ENCODE measurements at regions not wholly inside any gene's neighbourhood (a gene's known extent, or its start where the extent isn't known, plus 50 kb on each side); places are given as distances from the start of the nearest gene placed in this dataset.
A peak's percentile ranks its signal among the peaks of the same experiment; 100 is the strongest.
"Not testable (repeated sequence)": the region's sequence is repeated elsewhere in the genome, so short reads cannot be mapped to it uniquely, and the experiment has no call there.

DNA sequence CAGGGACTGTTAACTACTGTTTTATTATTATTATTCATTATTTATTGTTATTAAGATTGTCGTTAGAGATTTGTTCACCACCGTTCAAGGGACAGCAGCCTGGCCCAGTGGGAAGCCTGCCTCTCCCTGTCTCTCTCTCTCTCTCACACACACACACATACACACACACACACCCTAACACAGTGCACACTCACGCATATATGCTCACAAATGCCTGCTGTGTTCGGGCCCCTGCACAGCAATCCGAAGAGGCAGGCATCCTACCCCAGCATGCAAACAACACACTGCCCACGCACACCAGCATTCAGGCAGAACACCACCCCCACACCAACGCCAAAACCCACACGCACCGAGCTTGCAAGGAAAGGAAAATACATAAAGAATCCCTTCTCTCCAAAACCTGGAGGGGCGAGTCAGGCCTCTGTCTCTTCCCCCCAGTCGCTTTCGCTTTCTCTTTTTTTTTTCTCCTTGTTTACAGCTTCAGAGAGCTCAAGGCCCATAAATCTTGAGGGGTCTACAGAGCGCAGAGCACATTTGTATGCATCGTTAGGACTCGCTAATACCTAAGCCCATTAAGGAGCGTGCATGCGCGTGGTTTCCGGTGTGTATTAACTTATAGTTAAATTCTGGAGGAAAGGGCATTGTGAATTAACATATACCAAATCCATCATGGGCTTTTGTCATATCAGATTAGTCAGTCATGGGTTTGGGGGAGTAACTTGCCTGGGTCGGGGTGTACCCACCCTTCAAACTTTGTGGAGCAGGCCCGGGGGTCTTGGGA, 464.6 kb upstream of the ZNG1F start:
- H3K27ac ChIP-seq (ENCODE audit: insufficient read depth in 1 of 2, low read depth in 1 of 2, low read length in 2 of 2, poor library complexity in 1 of 2, severe bottlenecking in 2 of 2); CTCF ChIA-PET; POLR2A ChIA-PET; H3K36me3 ChIP-seq (ENCODE audit: control insufficient read depth in 4 of 4, insufficient read depth in 4 of 4, low read length in 3 of 4); H3K9me3 ChIP-seq (ENCODE audit: control extremely low read depth in 1 of 5, control insufficient read depth in 4 of 5, insufficient read depth in 2 of 5, low read depth in 1 of 5, low read length in 4 of 5); H3K4me1 ChIP-seq (ENCODE audit: control extremely low read depth in 1 of 4, control insufficient read depth in 4 of 4, insufficient read depth in 4 of 4, low read length in 3 of 4); H3K27me3 ChIP-seq (replicated peaks in 2 of 5; ENCODE audit: control insufficient read depth in 4 of 5, insufficient read depth in 5 of 5, low read length in 4 of 5): not testable (repeated sequence)
- H3K4me3 ChIP-seq (ENCODE audit: control insufficient read depth in 1 of 7, extremely low read depth in 1 of 7, insufficient read depth in 4 of 7, low read depth in 2 of 7, low read length in 6 of 7), result peak overlapping the region in 1 of 7 experiments; percentile 62
- WGBS (ENCODE audit: insufficient coverage), result no CpG with 5 or more reads among the region's 21 CpGs
- peak in 1 of 3 donors; percentile 5 for DNase-seq

DNA sequence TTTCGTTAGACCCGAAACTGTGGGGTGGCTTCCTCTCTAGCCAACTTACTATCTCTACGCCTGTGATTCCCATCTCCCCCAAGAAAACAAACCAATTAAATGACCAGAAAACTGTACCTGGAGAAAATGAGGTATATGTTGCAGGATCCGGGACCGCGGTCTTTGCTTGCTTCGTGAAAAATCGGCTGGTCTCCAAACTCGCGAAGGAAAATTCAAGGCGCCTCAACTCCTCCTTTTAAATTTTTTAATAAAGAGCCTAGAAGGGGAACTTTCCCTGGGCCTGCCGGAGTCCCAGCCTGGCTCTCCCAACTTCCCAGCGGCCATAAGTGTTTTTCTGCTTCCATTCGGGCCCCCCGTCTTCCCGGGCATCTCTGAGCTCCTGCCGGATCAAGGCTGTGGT, 463.7 kb upstream of the ZNG1F start:
- no CpG with 5 or more reads among the region's 17 CpGs for WGBS (ENCODE audit: insufficient coverage)
- H3K4me1 ChIP-seq (ENCODE audit: control extremely low read depth in 1 of 4, control insufficient read depth in 4 of 4, insufficient read depth in 4 of 4, low read length in 3 of 4); POLR2A ChIA-PET; CTCF ChIA-PET; H3K27ac ChIP-seq (ENCODE audit: insufficient read depth in 1 of 2, low read depth in 1 of 2, low read length in 2 of 2, poor library complexity in 1 of 2, severe bottlenecking in 2 of 2); DNase-seq; H3K9me3 ChIP-seq (ENCODE audit: control extremely low read depth in 1 of 5, control insufficient read depth in 4 of 5, insufficient read depth in 2 of 5, low read depth in 1 of 5, low read length in 4 of 5); H3K4me3 ChIP-seq (ENCODE audit: control insufficient read depth in 1 of 7, extremely low read depth in 1 of 7, insufficient read depth in 4 of 7, low read depth in 2 of 7, low read length in 6 of 7); H3K27me3 ChIP-seq (replicated peaks in 2 of 5; ENCODE audit: control insufficient read depth in 4 of 5, insufficient read depth in 5 of 5, low read length in 4 of 5); H3K36me3 ChIP-seq (ENCODE audit: control insufficient read depth in 4 of 4, insufficient read depth in 4 of 4, low read length in 3 of 4): not testable (repeated sequence)

DNA sequence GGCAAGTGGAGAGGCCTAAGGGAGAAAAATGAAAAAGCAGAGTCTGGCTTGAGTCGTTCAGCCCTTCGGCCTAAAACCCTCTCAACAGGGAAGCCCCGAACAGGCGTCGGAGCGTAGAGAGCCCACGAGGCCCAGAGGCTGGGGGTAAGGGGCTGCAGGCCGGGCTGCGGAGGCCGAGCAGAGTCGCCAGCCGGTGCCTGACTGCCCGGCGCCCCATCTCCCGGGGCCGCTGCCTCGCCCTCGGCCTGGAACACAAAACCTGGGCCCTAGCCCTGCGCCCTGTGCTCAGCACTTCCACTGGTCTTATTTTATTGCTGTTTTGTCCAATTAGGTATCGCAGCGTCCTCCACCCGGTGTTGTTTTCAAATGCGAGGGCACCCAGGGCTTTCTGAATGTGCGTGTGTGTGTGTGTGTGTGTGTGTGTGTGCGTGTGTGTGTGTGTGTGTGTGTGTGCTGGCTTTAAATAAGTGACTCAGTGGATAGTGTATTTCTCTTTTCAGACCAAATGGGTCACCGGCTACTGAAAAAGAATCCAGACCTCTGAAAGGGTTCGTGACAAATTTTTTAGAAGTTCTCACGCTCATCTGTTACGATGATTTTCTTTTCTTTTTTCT, 463.1 kb upstream of the ZNG1F start:
- H3K36me3 ChIP-seq (ENCODE audit: control insufficient read depth in 4 of 4, insufficient read depth in 4 of 4, low read length in 3 of 4); H3K9me3 ChIP-seq (ENCODE audit: control extremely low read depth in 1 of 5, control insufficient read depth in 4 of 5, insufficient read depth in 2 of 5, low read depth in 1 of 5, low read length in 4 of 5); CTCF ChIA-PET; H3K27ac ChIP-seq (ENCODE audit: insufficient read depth in 1 of 2, low read depth in 1 of 2, low read length in 2 of 2, poor library complexity in 1 of 2, severe bottlenecking in 2 of 2); POLR2A ChIA-PET; DNase-seq; H3K4me3 ChIP-seq (ENCODE audit: control insufficient read depth in 1 of 7, extremely low read depth in 1 of 7, insufficient read depth in 4 of 7, low read depth in 2 of 7, low read length in 6 of 7); H3K27me3 ChIP-seq (replicated peaks in 2 of 5; ENCODE audit: control insufficient read depth in 4 of 5, insufficient read depth in 5 of 5, low read length in 4 of 5); H3K4me1 ChIP-seq (ENCODE audit: control extremely low read depth in 1 of 4, control insufficient read depth in 4 of 4, insufficient read depth in 4 of 4, low read length in 3 of 4): not testable (repeated sequence)
- WGBS (ENCODE audit: insufficient coverage), result no CpG with 5 or more reads among the region's 29 CpGs

DNA sequence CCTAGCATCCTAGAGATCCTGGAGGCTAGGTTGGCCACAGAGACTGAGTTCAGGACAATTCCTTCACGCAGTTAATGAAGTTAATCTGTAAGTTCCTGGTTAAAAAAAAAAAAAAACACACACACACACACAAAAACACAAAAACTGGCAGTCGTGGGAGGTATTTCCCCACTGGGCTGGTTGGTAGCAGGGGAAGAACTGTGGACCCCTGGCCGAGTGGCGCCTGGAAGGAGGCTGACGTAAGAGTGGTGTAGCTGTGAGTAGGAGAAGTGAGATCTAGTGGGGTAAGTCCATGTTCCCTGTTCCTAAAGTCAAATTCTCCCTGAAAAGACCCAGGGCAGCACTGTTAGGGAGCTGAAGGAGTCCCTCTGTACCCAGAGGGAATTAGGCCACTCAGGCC, 461.0 kb upstream of the ZNG1F start:
- H3K36me3 ChIP-seq (ENCODE audit: control insufficient read depth in 4 of 4, insufficient read depth in 4 of 4, low read length in 3 of 4); CTCF ChIA-PET; DNase-seq; H3K4me3 ChIP-seq (ENCODE audit: control insufficient read depth in 1 of 7, extremely low read depth in 1 of 7, insufficient read depth in 4 of 7, low read depth in 2 of 7, low read length in 6 of 7); H3K9me3 ChIP-seq (ENCODE audit: control extremely low read depth in 1 of 5, control insufficient read depth in 4 of 5, insufficient read depth in 2 of 5, low read depth in 1 of 5, low read length in 4 of 5); H3K27me3 ChIP-seq (replicated peaks in 2 of 5; ENCODE audit: control insufficient read depth in 4 of 5, insufficient read depth in 5 of 5, low read length in 4 of 5); H3K27ac ChIP-seq (ENCODE audit: insufficient read depth in 1 of 2, low read depth in 1 of 2, low read length in 2 of 2, poor library complexity in 1 of 2, severe bottlenecking in 2 of 2); POLR2A ChIA-PET; H3K4me1 ChIP-seq (ENCODE audit: control extremely low read depth in 1 of 4, control insufficient read depth in 4 of 4, insufficient read depth in 4 of 4, low read length in 3 of 4): not testable (repeated sequence)
- no CpG with 5 or more reads among the region's 5 CpGs for WGBS (ENCODE audit: insufficient coverage)

DNA sequence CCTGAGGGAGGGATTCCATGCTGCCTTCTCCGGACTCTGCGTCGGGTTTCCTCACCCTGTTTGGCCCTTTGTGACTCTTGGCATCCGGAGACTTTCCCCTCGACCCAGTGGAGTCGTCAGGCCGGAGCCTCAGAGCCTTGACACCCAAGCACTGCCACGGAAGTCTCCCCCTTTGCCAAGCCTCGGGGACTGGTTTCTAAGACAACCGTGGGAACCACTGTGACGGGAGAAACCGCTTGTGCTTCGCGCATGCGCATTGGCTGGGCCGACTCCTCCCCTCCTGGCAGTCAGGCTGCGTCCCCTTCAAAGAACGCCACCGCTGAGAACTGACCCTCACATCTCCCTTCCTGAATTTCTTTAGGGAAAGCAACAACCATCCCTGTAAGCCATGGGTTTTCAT, 459.4 kb upstream of the ZNG1F start:
- H3K4me1 ChIP-seq (ENCODE audit: control extremely low read depth in 1 of 4, control insufficient read depth in 4 of 4, insufficient read depth in 4 of 4, low read length in 3 of 4); H3K27me3 ChIP-seq (replicated peaks in 2 of 5; ENCODE audit: control insufficient read depth in 4 of 5, insufficient read depth in 5 of 5, low read length in 4 of 5); POLR2A ChIA-PET; H3K27ac ChIP-seq (ENCODE audit: insufficient read depth in 1 of 2, low read depth in 1 of 2, low read length in 2 of 2, poor library complexity in 1 of 2, severe bottlenecking in 2 of 2); CTCF ChIA-PET; H3K9me3 ChIP-seq (ENCODE audit: control extremely low read depth in 1 of 5, control insufficient read depth in 4 of 5, insufficient read depth in 2 of 5, low read depth in 1 of 5, low read length in 4 of 5); H3K4me3 ChIP-seq (ENCODE audit: control insufficient read depth in 1 of 7, extremely low read depth in 1 of 7, insufficient read depth in 4 of 7, low read depth in 2 of 7, low read length in 6 of 7); H3K36me3 ChIP-seq (ENCODE audit: control insufficient read depth in 4 of 4, insufficient read depth in 4 of 4, low read length in 3 of 4): not testable (repeated sequence)
- WGBS (ENCODE audit: insufficient coverage), result no CpG with 5 or more reads among the region's 19 CpGs
- DNase-seq, result peak in 1 of 3 donors; percentile 49

DNA sequence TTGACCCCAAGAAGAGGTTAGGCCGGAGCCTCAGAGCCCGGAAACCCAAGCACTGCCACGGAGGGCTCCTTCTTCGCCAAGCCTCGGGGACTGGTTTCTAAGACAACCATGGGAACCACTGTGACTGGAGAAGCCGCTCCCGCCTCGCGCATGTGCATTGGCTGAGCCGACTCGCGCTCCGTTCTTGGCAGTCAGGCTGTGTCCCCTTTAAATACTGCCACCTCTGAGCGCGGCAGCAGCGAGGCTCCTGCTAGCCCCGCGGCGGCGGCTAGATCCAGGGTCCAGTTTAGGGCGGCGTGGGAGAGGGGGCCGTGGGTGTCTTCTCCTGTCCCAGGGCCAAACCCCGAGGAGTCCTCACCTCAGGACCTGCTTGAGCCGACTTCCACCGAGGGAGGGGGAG, 457.1 kb upstream of the ZNG1F start:
- H3K27me3 ChIP-seq (replicated peaks in 2 of 5; ENCODE audit: control insufficient read depth in 4 of 5, insufficient read depth in 5 of 5, low read length in 4 of 5); H3K36me3 ChIP-seq (ENCODE audit: control insufficient read depth in 4 of 4, insufficient read depth in 4 of 4, low read length in 3 of 4); DNase-seq; H3K27ac ChIP-seq (ENCODE audit: insufficient read depth in 1 of 2, low read depth in 1 of 2, low read length in 2 of 2, poor library complexity in 1 of 2, severe bottlenecking in 2 of 2); H3K9me3 ChIP-seq (ENCODE audit: control extremely low read depth in 1 of 5, control insufficient read depth in 4 of 5, insufficient read depth in 2 of 5, low read depth in 1 of 5, low read length in 4 of 5); CTCF ChIA-PET; H3K4me3 ChIP-seq (ENCODE audit: control insufficient read depth in 1 of 7, extremely low read depth in 1 of 7, insufficient read depth in 4 of 7, low read depth in 2 of 7, low read length in 6 of 7); POLR2A ChIA-PET; H3K4me1 ChIP-seq (ENCODE audit: control extremely low read depth in 1 of 4, control insufficient read depth in 4 of 4, insufficient read depth in 4 of 4, low read length in 3 of 4): not testable (repeated sequence)
- 100% methylated on average over 3 of the region's 26 CpGs for WGBS (ENCODE audit: insufficient coverage)

DNA sequence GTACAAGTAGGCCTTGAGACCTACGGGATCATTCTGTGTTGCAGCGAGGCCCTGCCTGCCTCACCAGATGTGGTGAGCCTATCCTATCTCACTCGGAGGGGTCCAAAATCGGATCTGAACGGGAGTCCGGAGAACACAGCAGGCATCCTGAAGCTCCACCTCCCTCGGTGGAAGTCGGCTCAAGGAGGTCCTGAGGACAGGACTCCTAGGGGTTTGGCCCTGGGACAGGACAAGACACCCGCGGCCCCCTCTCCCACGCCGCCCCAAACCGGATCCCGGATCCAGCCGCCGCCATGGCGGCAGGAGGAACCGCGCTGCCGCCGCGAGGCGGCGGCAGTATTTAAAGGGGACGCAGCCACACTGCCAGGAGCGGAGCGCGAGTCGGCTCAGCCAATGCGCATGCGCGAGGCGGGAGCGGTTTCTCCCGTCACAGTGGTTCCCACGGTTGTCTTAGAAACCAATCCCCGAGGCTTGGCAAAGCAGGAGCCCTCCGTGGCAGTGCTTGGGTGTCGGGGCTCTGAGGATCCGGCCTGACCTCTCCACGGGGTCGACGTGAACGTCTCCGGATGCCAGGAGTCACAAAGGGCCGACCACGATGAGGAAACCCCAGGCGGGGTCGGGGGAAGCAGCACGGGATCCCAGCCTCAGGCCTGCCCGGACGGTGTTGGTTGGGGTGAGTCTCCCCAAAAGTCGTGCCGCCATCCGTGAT, 454.6 kb upstream of the ZNG1F start:
- H3K4me1 ChIP-seq (ENCODE audit: control extremely low read depth in 1 of 4, control insufficient read depth in 4 of 4, insufficient read depth in 4 of 4, low read length in 3 of 4); H3K27me3 ChIP-seq (replicated peaks in 2 of 5; ENCODE audit: control insufficient read depth in 4 of 5, insufficient read depth in 5 of 5, low read length in 4 of 5); H3K27ac ChIP-seq (ENCODE audit: insufficient read depth in 1 of 2, low read depth in 1 of 2, low read length in 2 of 2, poor library complexity in 1 of 2, severe bottlenecking in 2 of 2); H3K9me3 ChIP-seq (ENCODE audit: control extremely low read depth in 1 of 5, control insufficient read depth in 4 of 5, insufficient read depth in 2 of 5, low read depth in 1 of 5, low read length in 4 of 5); H3K36me3 ChIP-seq (ENCODE audit: control insufficient read depth in 4 of 4, insufficient read depth in 4 of 4, low read length in 3 of 4); CTCF ChIA-PET; POLR2A ChIA-PET: not testable (repeated sequence)
- 0% methylated on average over 11 of the region's 55 CpGs for WGBS (ENCODE audit: insufficient coverage)
- H3K4me3 ChIP-seq (ENCODE audit: control insufficient read depth in 1 of 7, extremely low read depth in 1 of 7, insufficient read depth in 4 of 7, low read depth in 2 of 7, low read length in 6 of 7), result peak overlapping the region in 3 of 7 experiments; percentile 10 to 55 (median 25)
- DNase-seq, result peak in 2 of 3 donors; percentile 23 to 65
